Ectodermal cell (in vitro differentiated cells): ENCODE measurements at regions not wholly inside any gene's neighbourhood (a gene's known extent, or its start where the extent isn't known, plus 50 kb on each side); places are given as distances from the start of the nearest gene placed in this dataset.
A peak's percentile ranks its signal among the peaks of the same experiment; 100 is the strongest.
"Not testable (repeated sequence)": the region's sequence is repeated elsewhere in the genome, so short reads cannot be mapped to it uniquely, and the experiment has no call there.

Source experiments
- H3K27ac ChIP-seq: 2 replicates; pipeline ENCODE4 v1.7.0; 2013; ENCODE audit warnings: mild to moderate bottlenecking, low read depth, low read length; ENCODE audit not compliant: insufficient read depth, poor library complexity, severe bottlenecking
- H3K27me3 ChIP-seq: 2 replicates; pipeline ENCODE4 v1.7.0; 2013; ENCODE audit warnings: mild to moderate bottlenecking, low read length; ENCODE audit not compliant: insufficient read depth, control insufficient read depth, poor library complexity, severe bottlenecking
- H3K36me3 ChIP-seq: one replicate; pipeline ENCODE4 v1.7.0; 2013; ENCODE audit warnings: low read length; ENCODE audit not compliant: control insufficient read depth, insufficient read depth
- H3K4me1 ChIP-seq: one replicate; pipeline ENCODE4 v1.7.0; 2013; ENCODE audit warnings: low read length; ENCODE audit not compliant: control insufficient read depth, insufficient read depth
- H3K4me3 ChIP-seq: 2 replicates; pipeline ENCODE4 v1.7.0; 2013; ENCODE audit warnings: low read depth, low read length, control low read depth; ENCODE audit not compliant: insufficient read depth
- H3K9me3 ChIP-seq: 2 replicates; pipeline ENCODE4 v1.7.0; 2013; ENCODE audit warnings: mild to moderate bottlenecking, low read length, moderate library complexity; ENCODE audit not compliant: control insufficient read depth
- WGBS, 2 experiments: methylation state at CpG; one replicate each; pipeline ENCODE4 v1.1.7; 2013; ENCODE audit warnings: missing lambda C conversion rate in 2 of 2; 5-methylcytosine and 5-hydroxymethylcytosine counted together

- Histone ChIP-seq H3K9me3 (no peaks in the 10 kb centered on the region), H3K4me1 (peaks cover 16% of the 10 kb centered on the region), H3K4me3 (no peak overlapping the region), H3K27me3 (peaks cover 9% of the 10 kb centered on the region), H3K27ac (no peak overlapping the region), H3K36me3 (no peaks in the 10 kb centered on the region)
- 65 to 77% methylated on average over 12 to 13 of the region's 13 CpGs for WGBS, 2 experiments
Observed at GRCh38 chr14:35956376-35957085, 130.4 kb downstream of the BRMS1L start.

GRCh38 chr14:35952584-35952983 is 126.4 kb downstream of the BRMS1L start:
- WGBS, 2 experiments, result 6 to 18% methylated on average over 3 of the region's 3 CpGs
- Histone ChIP-seq H3K9me3 (no peaks in the 10 kb centered on the region), H3K27me3 (peaks cover 3% of the 10 kb centered on the region), H3K36me3 (no peaks in the 10 kb centered on the region), H3K4me3 (no peak overlapping the region), H3K27ac (no peak overlapping the region), H3K4me1 (peaks cover 30% of the 10 kb centered on the region)

- 67% methylated on average over 1 of the region's 1 CpG; no CpG with 5 or more reads in 1 of the 2 experiments for WGBS, 2 experiments
- H3K27ac ChIP-seq, result peak overlapping the region; percentile 28
- H3K9me3 ChIP-seq, result no peaks in the 10 kb centered on the region
- no peaks in the 10 kb centered on the region for H3K36me3 ChIP-seq
- H3K4me3 ChIP-seq, result no peak overlapping the region
- H3K27me3 ChIP-seq, result no peaks in the 10 kb centered on the region
- peaks cover 20% of the 10 kb centered on the region for H3K4me1 ChIP-seq
Observed at GRCh38 chr14:35949920-35950513, 123.9 kb downstream of the BRMS1L start.

GRCh38 chr14:35947983-35948382 is 121.8 kb downstream of the BRMS1L start:
- WGBS, 2 experiments, result 88% methylated on average over 14 of the region's 14 CpGs

GRCh38 chr14:35944847-35945246 is 118.7 kb downstream of the BRMS1L start:
- Histone ChIP-seq H3K27ac (no peak overlapping the region), H3K4me1 (no peaks in the 10 kb centered on the region), H3K9me3 (no peaks in the 10 kb centered on the region), H3K27me3 (no peaks in the 10 kb centered on the region), H3K4me3 (no peak overlapping the region), H3K36me3 (no peaks in the 10 kb centered on the region)
- 73 to 81% methylated on average over 5 of the region's 5 CpGs for WGBS, 2 experiments

More at GRCh38 chr14:35947983-35948382, 121.8 kb downstream of the BRMS1L start:
- not testable (repeated sequence) for H3K4me3 ChIP-seq, H3K27me3 ChIP-seq, H3K27ac ChIP-seq, H3K9me3 ChIP-seq, H3K36me3 ChIP-seq
- H3K4me1 ChIP-seq, result peaks cover 20% of the 10 kb centered on the region

GRCh38 chr14:35940291-35940690 is 114.2 kb downstream of the BRMS1L start:
- Histone ChIP-seq H3K36me3 (no peaks in the 10 kb centered on the region), H3K4me1 (no peaks in the 10 kb centered on the region), H3K9me3 (no peaks in the 10 kb centered on the region), H3K4me3 (no peak overlapping the region), H3K27ac (no peak overlapping the region), H3K27me3 (peaks cover 6% of the 10 kb centered on the region)
- 66 to 73% methylated on average over 4 of the region's 4 CpGs for WGBS, 2 experiments

- Histone ChIP-seq H3K27ac (no peak overlapping the region), H3K27me3 (peaks cover 6% of the 10 kb centered on the region), H3K9me3 (no peaks in the 10 kb centered on the region), H3K4me1 (no peaks in the 10 kb centered on the region), H3K36me3 (no peaks in the 10 kb centered on the region), H3K4me3 (no peak overlapping the region)
- WGBS, 2 experiments, result 60 to 62% methylated on average over 2 of the region's 2 CpGs
Observed at GRCh38 chr14:35938770-35939169, 112.6 kb downstream of the BRMS1L start.

GRCh38 chr14:35934499-35934898 is 108.4 kb downstream of the BRMS1L start:
- Histone ChIP-seq H3K4me1 (no peaks in the 10 kb centered on the region), H3K27ac (no peak overlapping the region), H3K9me3 (no peaks in the 10 kb centered on the region), H3K36me3 (no peaks in the 10 kb centered on the region), H3K27me3 (peaks cover 6% of the 10 kb centered on the region), H3K4me3 (no peak overlapping the region)
- 91 to 92% methylated on average over 2 of the region's 2 CpGs for WGBS, 2 experiments

GRCh38 chr14:35932659-35933159 is 106.6 kb downstream of the BRMS1L start:
- WGBS, 2 experiments, result 86 to 89% methylated on average over 13 of the region's 13 CpGs
- Histone ChIP-seq H3K9me3 (no peaks in the 10 kb centered on the region), H3K4me3 (no peak overlapping the region), H3K27ac (no peak overlapping the region), H3K27me3 (no peaks in the 10 kb centered on the region), H3K4me1 (no peaks in the 10 kb centered on the region), H3K36me3 (no peaks in the 10 kb centered on the region)

GRCh38 chr14:35932136-35932535 is 106.0 kb downstream of the BRMS1L start:
- Histone ChIP-seq H3K4me1 (no peaks in the 10 kb centered on the region), H3K27me3 (no peaks in the 10 kb centered on the region), H3K27ac (no peak overlapping the region), H3K36me3 (no peaks in the 10 kb centered on the region), H3K9me3 (no peaks in the 10 kb centered on the region), H3K4me3 (no peak overlapping the region)
